ENCODE measurements at regions not wholly inside any gene's neighbourhood (a gene's known extent, or its start where the extent isn't known, plus 50 kb on each side); places are given as distances from the start of the nearest gene placed in this dataset.

DNA sequence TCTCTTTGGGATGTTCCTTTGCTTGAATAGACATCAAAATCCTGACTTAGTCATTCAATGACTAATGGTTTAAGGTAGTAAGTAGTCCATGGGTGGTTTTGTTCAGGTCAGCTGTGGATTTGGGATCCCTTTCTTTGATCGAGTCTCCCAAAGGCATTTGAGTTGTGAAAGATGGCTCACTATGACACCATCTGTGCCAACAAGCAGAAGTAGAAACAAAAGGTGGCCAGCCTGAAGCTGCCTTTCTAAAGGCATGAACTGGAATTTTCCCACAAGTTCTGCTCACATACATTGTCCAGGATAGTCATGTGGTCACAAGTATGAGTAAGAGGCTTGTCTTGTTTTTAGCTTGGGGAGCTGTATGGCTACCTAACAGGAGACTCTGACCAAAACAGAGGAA lies 129.9 kb downstream of the CCNG2 start:
- intact Hi-C loops (cut with micrococcal nuclease), result no loop called here
- H3K27ac ChIP-seq (ENCODE audit: insufficient read depth, low read depth, low read length), result no peak overlapping the region
- no peak for FAIRE-seq
- no peaks in the 10 kb centered on the region for H3K4me1 ChIP-seq (ENCODE audit: control insufficient read depth, extremely low read depth, insufficient read depth, low read length)
- no peaks in the 10 kb centered on the region for H3K79me2 ChIP-seq (ENCODE audit: control insufficient read depth, insufficient read depth, low read length)
- no peaks in the 10 kb centered on the region for H3K27me3 ChIP-seq (ENCODE audit: control insufficient read depth in 2 of 2, insufficient read depth in 2 of 2, low read length in 2 of 2)
- no peak overlapping the region for H3K9ac ChIP-seq (replicated peaks; ENCODE audit: extremely low read depth, insufficient read depth, low read length)
- ChIA-PET CTCF (no interaction called here), POLR2A (no interaction called here)
- no peaks in the 10 kb centered on the region for H3K9me3 ChIP-seq (replicated peaks; ENCODE audit: control insufficient read depth, insufficient read depth, low read length)
- TF ChIP-seq, protein P1, sequence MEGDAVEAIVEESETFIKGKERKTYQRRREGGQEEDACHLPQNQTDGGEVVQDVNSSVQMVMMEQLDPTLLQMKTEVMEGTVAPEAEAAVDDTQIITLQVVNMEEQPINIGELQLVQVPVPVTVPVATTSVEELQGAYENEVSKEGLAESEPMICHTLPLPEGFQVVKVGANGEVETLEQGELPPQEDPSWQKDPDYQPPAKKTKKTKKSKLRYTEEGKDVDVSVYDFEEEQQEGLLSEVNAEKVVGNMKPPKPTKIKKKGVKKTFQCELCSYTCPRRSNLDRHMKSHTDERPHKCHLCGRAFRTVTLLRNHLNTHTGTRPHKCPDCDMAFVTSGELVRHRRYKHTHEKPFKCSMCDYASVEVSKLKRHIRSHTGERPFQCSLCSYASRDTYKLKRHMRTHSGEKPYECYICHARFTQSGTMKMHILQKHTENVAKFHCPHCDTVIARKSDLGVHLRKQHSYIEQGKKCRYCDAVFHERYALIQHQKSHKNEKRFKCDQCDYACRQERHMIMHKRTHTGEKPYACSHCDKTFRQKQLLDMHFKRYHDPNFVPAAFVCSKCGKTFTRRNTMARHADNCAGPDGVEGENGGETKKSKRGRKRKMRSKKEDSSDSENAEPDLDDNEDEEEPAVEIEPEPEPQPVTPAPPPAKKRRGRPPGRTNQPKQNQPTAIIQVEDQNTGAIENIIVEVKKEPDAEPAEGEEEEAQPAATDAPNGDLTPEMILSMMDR (IDR thresholded peaks at IDR 0.05; ENCODE audit: extremely low read depth in 1 of 2, insufficient read depth in 1 of 2, low read depth in 1 of 2, low read length in 2 of 2), result no peak
- TF ChIP-seq EZH2 (IDR thresholded peaks at IDR 0.05; ENCODE audit: borderline replicate concordance, low read depth, low read length, severe bottlenecking), result no peak
- TF ChIP-seq GATA2 (IDR thresholded peaks at IDR 0.05; ENCODE audit: insufficient read depth, insufficient read length, low read depth, low read length), result no peak
- TF ChIP-seq JUN (IDR thresholded peaks at IDR 0.05; ENCODE audit: borderline replicate concordance, insufficient read depth, insufficient read length, low read depth), result no peak
- TF ChIP-seq POLR2A (IDR thresholded peaks at IDR 0.05; ENCODE audit: low read depth, low read length), result no peak
- TF ChIP-seq FOS (IDR thresholded peaks at IDR 0.05; ENCODE audit: borderline replicate concordance, insufficient read depth, low read length), result no peak
- TF ChIP-seq, protein P2, sequence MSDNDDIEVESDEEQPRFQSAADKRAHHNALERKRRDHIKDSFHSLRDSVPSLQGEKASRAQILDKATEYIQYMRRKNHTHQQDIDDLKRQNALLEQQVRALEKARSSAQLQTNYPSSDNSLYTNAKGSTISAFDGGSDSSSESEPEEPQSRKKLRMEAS (IDR thresholded peaks at IDR 0.05; ENCODE audit: insufficient read depth, insufficient read length), result no peak
- TF ChIP-seq MYC (IDR thresholded peaks at IDR 0.05; ENCODE audit: low read depth, low read length), result no peak
- no peak for TF ChIP-seq POLR2AphosphoS5 (IDR thresholded peaks at IDR 0.05; ENCODE audit: insufficient read depth, low read depth, low read length)
- H3K4me2 ChIP-seq (ENCODE audit: insufficient read depth, low read length), result no peak overlapping the region
- no peak overlapping the region for H2AFZ ChIP-seq (ENCODE audit: low read depth, low read length)
- dilution Hi-C loops (cut with MboI; ENCODE audit: extremely low pct_ligation_motif_present, low sequenced_read_pairs), result no loop called here
- H3K4me3 ChIP-seq (replicated peaks in 1 of 3; ENCODE audit: insufficient read depth in 1 of 3, low read depth in 1 of 3, low read length in 3 of 3), result no peak overlapping the region
- H4K20me1 ChIP-seq (replicated peaks; ENCODE audit: control insufficient read depth, extremely low read depth, insufficient read depth, low read length), result no peaks in the 10 kb centered on the region
- no TSS peak for BruUV-seq (replicated peaks)
- H3K36me3 ChIP-seq (ENCODE audit: control insufficient read depth in 2 of 2, extremely low read depth in 1 of 2, insufficient read depth in 2 of 2, low read length in 2 of 2), result no peaks in the 10 kb centered on the region
- no peak for DNase-seq (ENCODE audit: low read depth, low spot score)
- no peaks in the 10 kb centered on the region for H3K9me1 ChIP-seq (replicated peaks; ENCODE audit: control insufficient read depth, extremely low read depth, insufficient read depth, low read length)

Data from endothelial cell of umbilical vein (primary cell).